HEK293 (cell line): ENCODE measurements at regions not wholly inside any gene's neighbourhood (a gene's known extent, or its start where the extent isn't known, plus 50 kb on each side); places are given as distances from the start of the nearest gene placed in this dataset.

ENCODE experiments used
- REST ChIP-seq: fragments of 450-650 bp; formaldehyde crosslinking; IDR thresholded peaks from 2 replicates; pipeline ENCODE4 v1.5.1; 2016; ENCODE audit warnings: missing biosample characterization, missing genetic modification characterization
- TRIM28 ChIP-seq: IDR thresholded peaks from 2 replicates; pipeline ENCODE4 v1.6.1; 2011; ENCODE audit warnings: low read length, control low read depth, borderline replicate concordance
- ZBTB21 ChIP-seq: fragments of 450-650 bp; formaldehyde crosslinking; IDR thresholded peaks from 2 replicates; pipeline ENCODE4 v1.5.1; 2017; ENCODE audit warnings: missing biosample characterization, missing genetic modification characterization
- ZNF341 ChIP-seq: fragments of 450-650 bp; formaldehyde crosslinking; IDR thresholded peaks from 2 replicates; pipeline ENCODE4; 2016; ENCODE audit warnings: low read depth, missing biosample characterization, missing genetic modification characterization
- ZNF37A ChIP-seq: fragments of 450-650 bp; IDR thresholded peaks from 2 replicates; pipeline ENCODE4 v1.5.1; 2018; ENCODE audit warnings: missing biosample characterization, missing genetic modification characterization
- ZNF549 ChIP-seq: fragments of 450-650 bp; IDR thresholded peaks from 2 replicates; pipeline ENCODE4 v1.5.1; 2018; ENCODE audit warnings: missing biosample characterization, missing genetic modification characterization, mild to moderate bottlenecking, inconsistent platforms, moderate library complexity
- ZNF639 ChIP-seq: fragments of 450-650 bp; formaldehyde crosslinking; IDR thresholded peaks from 2 replicates; pipeline ENCODE4 v1.5.1; 2016; ENCODE audit warnings: missing biosample characterization, missing genetic modification characterization
- ZNF747 ChIP-seq: fragments of 450-650 bp; formaldehyde crosslinking; IDR thresholded peaks from 2 replicates; pipeline ENCODE4 v1.5.1; 2016; ENCODE audit warnings: missing biosample characterization, missing genetic modification characterization
- ZNF830 ChIP-seq: fragments of 450-650 bp; IDR thresholded peaks from 2 replicates; pipeline ENCODE4 v1.5.0; 2018; ENCODE audit warnings: missing biosample characterization, missing genetic modification characterization, low read depth, mild to moderate bottlenecking, moderate library complexity
- TF ChIP-seq, protein P1 (sequence below): fragments of 450-650 bp; formaldehyde crosslinking; IDR thresholded peaks from 2 replicates; pipeline ENCODE4 v1.5.1; 2016; ENCODE audit warnings: missing biosample characterization, missing genetic modification characterization
- TF ChIP-seq, protein P2 (sequence below): fragments of 450-650 bp; formaldehyde crosslinking; IDR thresholded peaks from 2 replicates; pipeline ENCODE4 v1.5.1; 2016; ENCODE audit warnings: missing biosample characterization, missing genetic modification characterization

DNA sequence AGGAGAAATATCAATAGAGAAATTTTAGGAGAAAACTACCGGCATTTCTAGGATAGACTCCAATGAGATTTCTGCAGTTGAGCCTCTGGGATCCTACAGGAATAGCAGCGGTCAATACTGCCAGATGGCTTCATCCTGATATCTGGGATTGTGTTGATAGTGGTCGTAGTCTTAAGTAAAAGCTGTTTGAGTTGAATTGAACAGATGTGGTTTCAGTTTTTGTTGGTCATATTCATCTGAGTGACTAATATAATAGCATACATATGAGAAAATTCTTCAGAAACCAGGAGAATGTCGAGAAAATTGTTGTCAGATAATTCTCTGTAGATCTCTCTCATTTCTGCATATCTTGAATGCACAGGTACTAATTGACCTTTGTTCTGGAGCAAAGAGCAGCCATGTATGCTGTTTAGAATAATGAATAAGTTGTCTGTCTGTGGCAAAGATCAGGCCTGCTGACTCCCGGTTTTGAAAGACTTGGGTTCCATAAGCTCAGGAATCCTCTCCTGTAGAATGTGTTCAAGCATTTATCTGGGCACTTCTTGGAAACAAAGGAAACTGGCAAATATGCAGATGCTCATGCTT is 288.1 kb downstream of the TMX3 start:
- no peak for TF ChIP-seq ZNF37A
- TF ChIP-seq REST (tag by site-specific recombination), result no peak
- TF ChIP-seq, protein P1, sequence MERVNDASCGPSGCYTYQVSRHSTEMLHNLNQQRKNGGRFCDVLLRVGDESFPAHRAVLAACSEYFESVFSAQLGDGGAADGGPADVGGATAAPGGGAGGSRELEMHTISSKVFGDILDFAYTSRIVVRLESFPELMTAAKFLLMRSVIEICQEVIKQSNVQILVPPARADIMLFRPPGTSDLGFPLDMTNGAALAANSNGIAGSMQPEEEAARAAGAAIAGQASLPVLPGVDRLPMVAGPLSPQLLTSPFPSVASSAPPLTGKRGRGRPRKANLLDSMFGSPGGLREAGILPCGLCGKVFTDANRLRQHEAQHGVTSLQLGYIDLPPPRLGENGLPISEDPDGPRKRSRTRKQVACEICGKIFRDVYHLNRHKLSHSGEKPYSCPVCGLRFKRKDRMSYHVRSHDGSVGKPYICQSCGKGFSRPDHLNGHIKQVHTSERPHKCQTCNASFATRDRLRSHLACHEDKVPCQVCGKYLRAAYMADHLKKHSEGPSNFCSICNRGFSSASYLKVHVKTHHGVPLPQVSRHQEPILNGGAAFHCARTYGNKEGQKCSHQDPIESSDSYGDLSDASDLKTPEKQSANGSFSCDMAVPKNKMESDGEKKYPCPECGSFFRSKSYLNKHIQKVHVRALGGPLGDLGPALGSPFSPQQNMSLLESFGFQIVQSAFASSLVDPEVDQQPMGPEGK, result no peak
- TF ChIP-seq, protein P2, sequence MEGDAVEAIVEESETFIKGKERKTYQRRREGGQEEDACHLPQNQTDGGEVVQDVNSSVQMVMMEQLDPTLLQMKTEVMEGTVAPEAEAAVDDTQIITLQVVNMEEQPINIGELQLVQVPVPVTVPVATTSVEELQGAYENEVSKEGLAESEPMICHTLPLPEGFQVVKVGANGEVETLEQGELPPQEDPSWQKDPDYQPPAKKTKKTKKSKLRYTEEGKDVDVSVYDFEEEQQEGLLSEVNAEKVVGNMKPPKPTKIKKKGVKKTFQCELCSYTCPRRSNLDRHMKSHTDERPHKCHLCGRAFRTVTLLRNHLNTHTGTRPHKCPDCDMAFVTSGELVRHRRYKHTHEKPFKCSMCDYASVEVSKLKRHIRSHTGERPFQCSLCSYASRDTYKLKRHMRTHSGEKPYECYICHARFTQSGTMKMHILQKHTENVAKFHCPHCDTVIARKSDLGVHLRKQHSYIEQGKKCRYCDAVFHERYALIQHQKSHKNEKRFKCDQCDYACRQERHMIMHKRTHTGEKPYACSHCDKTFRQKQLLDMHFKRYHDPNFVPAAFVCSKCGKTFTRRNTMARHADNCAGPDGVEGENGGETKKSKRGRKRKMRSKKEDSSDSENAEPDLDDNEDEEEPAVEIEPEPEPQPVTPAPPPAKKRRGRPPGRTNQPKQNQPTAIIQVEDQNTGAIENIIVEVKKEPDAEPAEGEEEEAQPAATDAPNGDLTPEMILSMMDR (tag by site-specific recombination), result no peak
- TF ChIP-seq ZNF747 (tag by site-specific recombination), result no peak
- TF ChIP-seq ZNF549 (tag by site-specific recombination), result no peak
- no peak for TF ChIP-seq ZNF830 (tag by site-specific recombination)
- no peak for TF ChIP-seq ZNF341 (tag by site-specific recombination)
- no peak for TF ChIP-seq ZNF639 (tag by site-specific recombination)
- no peak for TF ChIP-seq ZBTB21 (tag by site-specific recombination)
- TF ChIP-seq TRIM28, result no peak
